ENCODE measurements at regions not wholly inside any gene's neighbourhood (a gene's known extent, or its start where the extent isn't known, plus 50 kb on each side); places are given as distances from the start of the nearest gene placed in this dataset.
A peak's percentile ranks its signal among the peaks of the same experiment; 100 is the strongest.

GRCh38 chr6:120700001-120700400 lies 634.3 kb downstream of the TBC1D32 start:
- Histone ChIP-seq H3K36me3 (ENCODE audit: control insufficient read depth, insufficient read depth, low read length) (no peaks in the 10 kb centered on the region), H2BK5ac (ENCODE audit: low read length) (no peak overlapping the region), H3K23ac (ENCODE audit: low read length) (no peak overlapping the region), H4K5ac (ENCODE audit: low read length) (no peak overlapping the region), H2BK15ac (replicated peaks; ENCODE audit: low read depth) (no peak overlapping the region), H2AK5ac (ENCODE audit: low read length) (no peak overlapping the region), H3K56ac (ENCODE audit: low read length) (no peak overlapping the region), H3K27ac (ENCODE audit: low read depth, low read length) (no peak overlapping the region), H3K79me2 (ENCODE audit: control insufficient read depth, insufficient read depth, low read length) (no peaks in the 10 kb centered on the region), H3K4ac (ENCODE audit: low read depth, low read length) (no peak overlapping the region), H3K4me2 (ENCODE audit: low read length) (no peak overlapping the region), H4K8ac (ENCODE audit: low read depth, low read length) (no peak overlapping the region), H3K18ac (ENCODE audit: low read length) (no peak overlapping the region), H3K79me1 (ENCODE audit: low read length) (no peaks in the 10 kb centered on the region), H3K27me3 (ENCODE audit: insufficient read depth, low read length, poor library complexity) (no peaks in the 10 kb centered on the region), H3K9ac (ENCODE audit: low read length) (no peak overlapping the region), H3K4me3 (ENCODE audit: low read length) (no peak overlapping the region), H2BK120ac (ENCODE audit: low read depth, low read length) (no peak overlapping the region), H3K4me1 (ENCODE audit: control insufficient read depth, low read depth, low read length) (no peaks in the 10 kb centered on the region)
- WGBS (ENCODE audit: extremely low coverage, insufficient coverage, low lambda C conversion rate) = no CpG with 5 or more reads among the region's 4 CpGs
- no peak for DNase-seq

GRCh38 chr6:120686492-120686891 lies 647.8 kb downstream of the TBC1D32 start:
- H3K9ac ChIP-seq (ENCODE audit: low read length) = no peak overlapping the region
- H3K23ac ChIP-seq (ENCODE audit: low read length) = no peak overlapping the region
- no peak overlapping the region for H3K56ac ChIP-seq (ENCODE audit: low read length)
- DNase-seq = no peak
- no peak overlapping the region for H4K5ac ChIP-seq (ENCODE audit: low read length)
- no peak overlapping the region for H4K8ac ChIP-seq (ENCODE audit: low read depth, low read length)
- no peak overlapping the region for H2BK15ac ChIP-seq (replicated peaks; ENCODE audit: low read depth)
- H3K27me3 ChIP-seq (ENCODE audit: insufficient read depth, low read length, poor library complexity) = no peaks in the 10 kb centered on the region
- H3K4me3 ChIP-seq (ENCODE audit: low read length) = no peak overlapping the region
- no peaks in the 10 kb centered on the region for H3K36me3 ChIP-seq (ENCODE audit: control insufficient read depth, insufficient read depth, low read length)
- H2BK120ac ChIP-seq (ENCODE audit: low read depth, low read length) = no peak overlapping the region
- H3K18ac ChIP-seq (ENCODE audit: low read length) = no peak overlapping the region
- H2BK5ac ChIP-seq (ENCODE audit: low read length) = no peak overlapping the region
- no peaks in the 10 kb centered on the region for H3K79me1 ChIP-seq (ENCODE audit: low read length)
- no CpG with 5 or more reads among the region's 3 CpGs for WGBS (ENCODE audit: extremely low coverage, insufficient coverage, low lambda C conversion rate)
- H3K4me2 ChIP-seq (ENCODE audit: low read length) = no peak overlapping the region
- no peak overlapping the region for H3K4ac ChIP-seq (ENCODE audit: low read depth, low read length)
- H3K4me1 ChIP-seq (ENCODE audit: control insufficient read depth, low read depth, low read length) = no peaks in the 10 kb centered on the region
- no peak overlapping the region for H2AK5ac ChIP-seq (ENCODE audit: low read length)
- no peak overlapping the region for H3K27ac ChIP-seq (ENCODE audit: low read depth, low read length)
- no peaks in the 10 kb centered on the region for H3K79me2 ChIP-seq (ENCODE audit: control insufficient read depth, insufficient read depth, low read length)

GRCh38 chr6:120682145-120682544 lies 652.1 kb downstream of the TBC1D32 start:
- H3K27me3 ChIP-seq (ENCODE audit: insufficient read depth, low read length, poor library complexity) = no peaks in the 10 kb centered on the region
- H3K23ac ChIP-seq (ENCODE audit: low read length) = no peak overlapping the region
- H3K4me3 ChIP-seq (ENCODE audit: low read length) = no peak overlapping the region
- H3K79me2 ChIP-seq (ENCODE audit: control insufficient read depth, insufficient read depth, low read length) = no peaks in the 10 kb centered on the region
- H2AK5ac ChIP-seq (ENCODE audit: low read length) = no peak overlapping the region
- no peak overlapping the region for H2BK5ac ChIP-seq (ENCODE audit: low read length)
- H3K4ac ChIP-seq (ENCODE audit: low read depth, low read length) = no peak overlapping the region
- no peak overlapping the region for H3K56ac ChIP-seq (ENCODE audit: low read length)
- H2BK15ac ChIP-seq (replicated peaks; ENCODE audit: low read depth) = no peak overlapping the region
- H3K36me3 ChIP-seq (ENCODE audit: control insufficient read depth, insufficient read depth, low read length) = no peaks in the 10 kb centered on the region
- H3K27ac ChIP-seq (ENCODE audit: low read depth, low read length) = no peak overlapping the region
- no peak overlapping the region for H4K5ac ChIP-seq (ENCODE audit: low read length)
- H3K18ac ChIP-seq (ENCODE audit: low read length) = no peak overlapping the region
- no peaks in the 10 kb centered on the region for H3K4me1 ChIP-seq (ENCODE audit: control insufficient read depth, low read depth, low read length)
- H3K4me2 ChIP-seq (ENCODE audit: low read length) = no peak overlapping the region
- no peak overlapping the region for H4K8ac ChIP-seq (ENCODE audit: low read depth, low read length)
- DNase-seq = no peak
- WGBS (ENCODE audit: extremely low coverage, insufficient coverage, low lambda C conversion rate) = no CpG with 5 or more reads among the region's 3 CpGs
- no peaks in the 10 kb centered on the region for H3K79me1 ChIP-seq (ENCODE audit: low read length)
- no peak overlapping the region for H3K9ac ChIP-seq (ENCODE audit: low read length)
- no peak overlapping the region for H2BK120ac ChIP-seq (ENCODE audit: low read depth, low read length)

- Histone ChIP-seq H3K9ac (ENCODE audit: low read length) (no peak overlapping the region), H3K23ac (ENCODE audit: low read length) (no peak overlapping the region), H3K27me3 (ENCODE audit: insufficient read depth, low read length, poor library complexity) (no peaks in the 10 kb centered on the region), H4K8ac (ENCODE audit: low read depth, low read length) (no peak overlapping the region), H3K4me1 (ENCODE audit: control insufficient read depth, low read depth, low read length) (no peaks in the 10 kb centered on the region), H2BK15ac (replicated peaks; ENCODE audit: low read depth) (no peak overlapping the region), H4K5ac (ENCODE audit: low read length) (no peak overlapping the region), H3K4me2 (ENCODE audit: low read length) (no peak overlapping the region), H2BK120ac (ENCODE audit: low read depth, low read length) (no peak overlapping the region), H3K4ac (ENCODE audit: low read depth, low read length) (no peak overlapping the region), H3K79me1 (ENCODE audit: low read length) (no peaks in the 10 kb centered on the region), H2BK5ac (ENCODE audit: low read length) (no peak overlapping the region), H3K18ac (ENCODE audit: low read length) (no peak overlapping the region), H3K36me3 (ENCODE audit: control insufficient read depth, insufficient read depth, low read length) (no peaks in the 10 kb centered on the region), H3K56ac (ENCODE audit: low read length) (no peak overlapping the region), H2AK5ac (ENCODE audit: low read length) (no peak overlapping the region), H3K27ac (ENCODE audit: low read depth, low read length) (no peak overlapping the region), H3K4me3 (ENCODE audit: low read length) (no peak overlapping the region), H3K79me2 (ENCODE audit: control insufficient read depth, insufficient read depth, low read length) (no peaks in the 10 kb centered on the region)
- no peak for DNase-seq
- WGBS (ENCODE audit: extremely low coverage, insufficient coverage, low lambda C conversion rate) = no CpG with 5 or more reads among the region's 2 CpGs
These were observed 653.1 kb downstream of the TBC1D32 start for GRCh38 chr6:120681204-120681603.

- H3K79me2 ChIP-seq (ENCODE audit: control insufficient read depth, insufficient read depth, low read length) = no peaks in the 10 kb centered on the region
- H3K18ac ChIP-seq (ENCODE audit: low read length) = no peak overlapping the region
- no peak overlapping the region for H3K4me2 ChIP-seq (ENCODE audit: low read length)
- DNase-seq = no peak
- H3K27ac ChIP-seq (ENCODE audit: low read depth, low read length) = no peak overlapping the region
- no peak overlapping the region for H4K5ac ChIP-seq (ENCODE audit: low read length)
- H3K27me3 ChIP-seq (ENCODE audit: insufficient read depth, low read length, poor library complexity) = no peaks in the 10 kb centered on the region
- H2BK120ac ChIP-seq (ENCODE audit: low read depth, low read length) = no peak overlapping the region
- WGBS (ENCODE audit: extremely low coverage, insufficient coverage, low lambda C conversion rate) = no CpG with 5 or more reads among the region's 3 CpGs
- no peak overlapping the region for H2BK15ac ChIP-seq (replicated peaks; ENCODE audit: low read depth)
- H3K23ac ChIP-seq (ENCODE audit: low read length) = no peak overlapping the region
- no peak overlapping the region for H3K9ac ChIP-seq (ENCODE audit: low read length)
- no peak overlapping the region for H2BK5ac ChIP-seq (ENCODE audit: low read length)
- H3K36me3 ChIP-seq (ENCODE audit: control insufficient read depth, insufficient read depth, low read length) = no peaks in the 10 kb centered on the region
- H2AK5ac ChIP-seq (ENCODE audit: low read length) = no peak overlapping the region
- H3K4me3 ChIP-seq (ENCODE audit: low read length) = no peak overlapping the region
- no peak overlapping the region for H3K56ac ChIP-seq (ENCODE audit: low read length)
- no peaks in the 10 kb centered on the region for H3K79me1 ChIP-seq (ENCODE audit: low read length)
- H3K4me1 ChIP-seq (ENCODE audit: control insufficient read depth, low read depth, low read length) = no peaks in the 10 kb centered on the region
- H3K4ac ChIP-seq (ENCODE audit: low read depth, low read length) = no peak overlapping the region
- no peak overlapping the region for H4K8ac ChIP-seq (ENCODE audit: low read depth, low read length)
These were observed 658.4 kb downstream of the TBC1D32 start for GRCh38 chr6:120675886-120676285.

GRCh38 chr6:120671519-120671918 lies 662.8 kb downstream of the TBC1D32 start:
- H2BK120ac ChIP-seq (ENCODE audit: low read depth, low read length) = no peak overlapping the region
- H3K23ac ChIP-seq (ENCODE audit: low read length) = no peak overlapping the region
- no peak overlapping the region for H2BK5ac ChIP-seq (ENCODE audit: low read length)
- H3K79me2 ChIP-seq (ENCODE audit: control insufficient read depth, insufficient read depth, low read length) = no peaks in the 10 kb centered on the region
- H3K56ac ChIP-seq (ENCODE audit: low read length) = no peak overlapping the region
- no peak overlapping the region for H3K9ac ChIP-seq (ENCODE audit: low read length)
- no peak overlapping the region for H3K18ac ChIP-seq (ENCODE audit: low read length)
- no peaks in the 10 kb centered on the region for H3K79me1 ChIP-seq (ENCODE audit: low read length)
- H3K27me3 ChIP-seq (ENCODE audit: insufficient read depth, low read length, poor library complexity) = no peaks in the 10 kb centered on the region
- no peak overlapping the region for H3K4me2 ChIP-seq (ENCODE audit: low read length)
- H3K36me3 ChIP-seq (ENCODE audit: control insufficient read depth, insufficient read depth, low read length) = no peaks in the 10 kb centered on the region
- H2AK5ac ChIP-seq (ENCODE audit: low read length) = no peak overlapping the region
- no peak overlapping the region for H4K8ac ChIP-seq (ENCODE audit: low read depth, low read length)
- no CpG with 5 or more reads among the region's 4 CpGs for WGBS (ENCODE audit: extremely low coverage, insufficient coverage, low lambda C conversion rate)
- H3K4me1 ChIP-seq (ENCODE audit: control insufficient read depth, low read depth, low read length) = no peaks in the 10 kb centered on the region
- H3K27ac ChIP-seq (ENCODE audit: low read depth, low read length) = no peak overlapping the region
- DNase-seq = peak; percentile 88
- no peak overlapping the region for H2BK15ac ChIP-seq (replicated peaks; ENCODE audit: low read depth)
- H3K4me3 ChIP-seq (ENCODE audit: low read length) = no peak overlapping the region
- no peak overlapping the region for H4K5ac ChIP-seq (ENCODE audit: low read length)
- no peak overlapping the region for H3K4ac ChIP-seq (ENCODE audit: low read depth, low read length)

Data from mesendoderm (in vitro differentiated cells).